H1 (cell line): ENCODE measurements at regions not wholly inside any gene's neighbourhood (a gene's known extent, or its start where the extent isn't known, plus 50 kb on each side); places are given as distances from the start of the nearest gene placed in this dataset.

ENCODE experiments used
- CTCF ChIA-PET: fragments of 300-600 bp; sonication (Branson Sonifier 250); formaldehyde crosslinking; loops from one replicate; lab custom pipeline; 2021; ENCODE audit not compliant: partially characterized antibody; lab: Charles Lee
- POLR2A ChIA-PET: fragments of 300-600 bp; sonication (Branson Sonifier 250); formaldehyde crosslinking; loops from one replicate; lab custom pipeline; 2021; ENCODE audit warnings: inconsistent platforms; ENCODE audit not compliant: partially characterized antibody; lab: Charles Lee
- DNase-seq, 2 experiments: peaks; one replicate each; pipeline versions ENCODE4 v3.0.0 to v3.0.0-alpha.2; 2010 to 2022; ENCODE audit warnings: low spot score in 2 of 2, low read depth in 1 of 2, mixed read lengths in 1 of 2
- FAIRE-seq: peaks from 2 replicates; lab custom pipeline; 2011; peaks lifted over from hg19 to GRCh38; lab: Jason Lieb, UNC
- H2AFZ ChIP-seq: 2 replicates; pipeline ENCODE4 v1.8.1; 2012; ENCODE audit warnings: low read length, inconsistent platforms
- H2AK5ac ChIP-seq: 2 replicates; pipeline ENCODE4 v1.6.1; 2013; ENCODE audit warnings: low read depth, low read length
- H2BK120ac ChIP-seq: replicated peaks from 2 replicates; pipeline ENCODE3; 2013; ENCODE audit warnings: low read depth, low read length, inconsistent platforms
- H2BK12ac ChIP-seq: 2 replicates; pipeline ENCODE4 v1.6.1; 2013; ENCODE audit warnings: low read depth, low read length
- H2BK15ac ChIP-seq: 2 replicates; pipeline ENCODE4 v1.6.1; 2013; ENCODE audit warnings: low read length
- H2BK20ac ChIP-seq: 2 replicates; pipeline ENCODE4 v1.6.1; 2013; ENCODE audit warnings: low read length
- H2BK5ac ChIP-seq: 2 replicates; pipeline ENCODE4 v1.6.1; 2013; ENCODE audit warnings: low read depth, low read length
- H3K14ac ChIP-seq: 2 replicates; pipeline ENCODE4 v1.6.1; 2013; ENCODE audit warnings: inconsistent platforms; ENCODE audit not compliant: insufficient read length
- H3K18ac ChIP-seq: 2 replicates; pipeline ENCODE4 v1.6.1; 2013; ENCODE audit warnings: low read length; ENCODE audit errors: extremely low read depth
- H3K23ac ChIP-seq: 2 replicates; pipeline ENCODE4 v1.6.1; 2013; ENCODE audit warnings: inconsistent platforms; ENCODE audit not compliant: insufficient read length
- H3K23me2 ChIP-seq: 2 replicates; pipeline ENCODE4 v1.6.1; 2013; ENCODE audit warnings: low read depth, low read length
- H3K27ac ChIP-seq: 2 replicates; pipeline ENCODE4 v1.6.1; 2011; ENCODE audit warnings: low read depth, low read length, inconsistent platforms
- H3K27me3 ChIP-seq, 4 experiments: replicated peaks in 1 of 4; 1 replicate in 1 of 4; 2 replicates in 3 of 4; pipeline versions ENCODE4 v1.6.1 to v1.8.1; 2011 to 2013; ENCODE audit warnings: low read length in 3 of 4, mild to moderate bottlenecking in 3 of 4, inconsistent platforms in 2 of 4, mixed read lengths in 2 of 4, moderate library complexity in 1 of 4; ENCODE audit not compliant: control insufficient read depth in 3 of 4, insufficient read depth in 3 of 4; ENCODE audit errors: extremely low read depth in 1 of 4
- H3K36me3 ChIP-seq, 4 experiments: 2 replicates each; pipeline versions ENCODE4 v1.6.1 to v1.8.1; 2011 to 2013; ENCODE audit warnings: mild to moderate bottlenecking in 4 of 4, low read length in 3 of 4, moderate library complexity in 2 of 4, control low read depth in 1 of 4, inconsistent platforms in 1 of 4; ENCODE audit not compliant: insufficient read depth in 4 of 4, control insufficient read depth in 2 of 4
- H3K4ac ChIP-seq: replicated peaks from 2 replicates; pipeline ENCODE3; 2013; ENCODE audit warnings: low read length, low read depth, mixed read lengths, inconsistent platforms; ENCODE audit not compliant: insufficient read length
- H3K4me1 ChIP-seq, 4 experiments: replicated peaks in 1 of 4; 1 replicate in 1 of 4; 2 replicates in 3 of 4; pipeline versions ENCODE4 v1.6.1 to v1.8.1; 2011 to 2013; ENCODE audit warnings: low read length in 3 of 4, inconsistent platforms in 2 of 4, mixed read lengths in 1 of 4; ENCODE audit not compliant: insufficient read depth in 4 of 4, control insufficient read depth in 3 of 4
- H3K4me2 ChIP-seq, 2 experiments: 2 replicates each; pipeline versions ENCODE4 v1.6.1 to v1.8.1; 2011 to 2013; ENCODE audit warnings: low read depth in 2 of 2, low read length in 2 of 2, control low read depth in 1 of 2, inconsistent platforms in 1 of 2, mild to moderate bottlenecking in 1 of 2; ENCODE audit not compliant: insufficient read depth in 1 of 2
- H3K4me3 ChIP-seq, 4 experiments: fragments of 200-600, 300-600 bp in 1 of 4; sonication (generic), shearing (Covaris generic), sonication (Bioruptor Twin) in 1 of 4; 2 replicates each; pipeline versions ENCODE4 v1.5.1 to v1.8.1; 2011 to 2016; ENCODE audit warnings: low read length in 4 of 4, low read depth in 3 of 4, control low read depth in 2 of 4, inconsistent platforms in 2 of 4, mild to moderate bottlenecking in 2 of 4, mixed read lengths in 1 of 4, moderate library complexity in 1 of 4; ENCODE audit not compliant: insufficient read depth in 2 of 4; ENCODE audit errors: extremely low read depth in 1 of 4
- H3K56ac ChIP-seq: replicated peaks from 2 replicates; pipeline ENCODE3; 2013; ENCODE audit warnings: low read depth, mild to moderate bottlenecking, mixed read lengths, low read length, inconsistent platforms; ENCODE audit not compliant: insufficient read length
- H3K79me1 ChIP-seq: 2 replicates; pipeline ENCODE4 v1.6.1; 2013; ENCODE audit warnings: low read depth, low read length, control low read depth
- H3K79me2 ChIP-seq, 2 experiments: 2 replicates each; pipeline versions ENCODE4 v1.6.1 to v1.8.1; 2012 to 2013; ENCODE audit warnings: low read length in 2 of 2, mild to moderate bottlenecking in 2 of 2, inconsistent platforms in 1 of 2; ENCODE audit not compliant: insufficient read depth in 2 of 2, control insufficient read depth in 1 of 2
- H3K9ac ChIP-seq, 4 experiments: replicated peaks in 1 of 4; 1 replicate in 1 of 4; 2 replicates in 3 of 4; pipeline versions ENCODE4 v1.6.1 to v1.8.1; 2011 to 2013; ENCODE audit warnings: low read depth in 3 of 4, low read length in 3 of 4, control low read depth in 2 of 4, mild to moderate bottlenecking in 2 of 4, moderate library complexity in 2 of 4, inconsistent platforms in 1 of 4; ENCODE audit errors: extremely low read depth in 1 of 4
- H3K9me3 ChIP-seq, 2 experiments: 2 replicates each; pipeline versions ENCODE4 v1.6.1 to v1.8.1; 2012 to 2013; ENCODE audit warnings: mild to moderate bottlenecking in 2 of 2, moderate library complexity in 2 of 2, control low read depth in 1 of 2, inconsistent platforms in 1 of 2, low read depth in 1 of 2, low read length in 1 of 2, mixed read lengths in 1 of 2; ENCODE audit not compliant: insufficient read depth in 2 of 2
- H4K20me1 ChIP-seq, 2 experiments: replicated peaks in 1 of 2; 2 replicates each; pipeline versions ENCODE3 to v1.8.1; 2011 to 2013; ENCODE audit warnings: inconsistent platforms in 2 of 2, low read length in 2 of 2, mild to moderate bottlenecking in 1 of 2; ENCODE audit not compliant: insufficient read depth in 2 of 2, control insufficient read depth in 1 of 2
- H4K5ac ChIP-seq: 2 replicates; pipeline ENCODE4 v1.6.1; 2013; ENCODE audit warnings: low read length, low read depth, mixed read lengths, inconsistent platforms; ENCODE audit not compliant: insufficient read length
- H4K8ac ChIP-seq: 2 replicates; pipeline ENCODE4 v1.8.0; 2013; ENCODE audit warnings: mild to moderate bottlenecking, moderate library complexity, low read length, inconsistent platforms; ENCODE audit not compliant: insufficient read depth; ENCODE audit errors: extremely low read depth
- H4K91ac ChIP-seq: replicated peaks from 2 replicates; pipeline ENCODE3; 2013; ENCODE audit warnings: low read length, mixed read lengths, inconsistent platforms; ENCODE audit not compliant: insufficient read length
- EGR1 ChIP-seq: IDR thresholded peaks from 2 replicates; pipeline ENCODE4 v1.6.1; 2011; ENCODE audit warnings: low read depth, low read length, borderline replicate concordance
- GABPA ChIP-seq: IDR thresholded peaks from 2 replicates; pipeline ENCODE4 v1.6.1; 2011; ENCODE audit warnings: mild to moderate bottlenecking, low read length, moderate library complexity, borderline replicate concordance; ENCODE audit not compliant: insufficient read depth
- RXRA ChIP-seq: IDR thresholded peaks from 2 replicates; pipeline ENCODE4 v1.6.1; 2011; ENCODE audit warnings: low read depth, mild to moderate bottlenecking, low read length, moderate library complexity; ENCODE audit not compliant: insufficient read depth
- WGBS, 2 experiments: shearing (Covaris generic) in 1 of 2; methylation state at CpG; one replicate each; pipeline versions ENCODE4 v1.1.6 to v1.1.7; 2013 to 2015; ENCODE audit warnings: low lambda C conversion rate in 2 of 2, mixed read lengths in 2 of 2, inconsistent platforms in 1 of 2, low coverage in 1 of 2, missing lambda C conversion rate in 1 of 2; ENCODE audit not compliant: insufficient replicate concordance in 2 of 2, insufficient coverage in 1 of 2, insufficient read length in 1 of 2; ENCODE audit errors: extremely low coverage in 1 of 2, missing lambda C conversion rate in 1 of 2; 5-methylcytosine and 5-hydroxymethylcytosine counted together

- no peak overlapping the region for H3K27ac ChIP-seq
- no peak for DNase-seq
- no peak for FAIRE-seq
- no peaks in the 10 kb centered on the region for H4K20me1 ChIP-seq
- no peak overlapping the region for H4K91ac ChIP-seq
- no peak overlapping the region for H3K4me2 ChIP-seq
- H3K23me2 ChIP-seq = no peaks in the 10 kb centered on the region
- H3K9me3 ChIP-seq = no peaks in the 10 kb centered on the region
- H3K4me1 ChIP-seq = no peaks in the 10 kb centered on the region; a peak in 1 of 7 replicates
- no peak overlapping the region for H2BK120ac ChIP-seq
- ChIA-PET CTCF (interaction anchor here (1.3 kb wide), 1 partner anchor 280 kb away, joined by 3 read pairs; no protein-coding TSS in a partner anchor), POLR2A (no interaction called here)
- no peak overlapping the region for H2BK5ac ChIP-seq
- H3K18ac ChIP-seq = no peak overlapping the region
- whole genome bisulfite sequencing, 2 experiments = 69% methylated on average over 6 of the region's 6 CpGs; no CpG with 5 or more reads in 1 of the 2 experiments
- H2AFZ ChIP-seq = no peak overlapping the region
- H3K4me3 ChIP-seq = no peak overlapping the region
- no peaks in the 10 kb centered on the region for H3K79me1 ChIP-seq
- no peak overlapping the region for H2BK20ac ChIP-seq
- no peak overlapping the region for H3K14ac ChIP-seq
- no peak overlapping the region for H2BK15ac ChIP-seq
- H2BK12ac ChIP-seq = no peak overlapping the region
- no peak overlapping the region for H4K8ac ChIP-seq
- no peak overlapping the region for H4K5ac ChIP-seq
- H3K79me2 ChIP-seq = no peaks in the 10 kb centered on the region
- no peak overlapping the region for H2AK5ac ChIP-seq
- no peak overlapping the region for H3K56ac ChIP-seq
- no peak overlapping the region for H3K23ac ChIP-seq
- no peak overlapping the region for H3K9ac ChIP-seq
- no peaks in the 10 kb centered on the region for H3K27me3 ChIP-seq
- no peak overlapping the region for H3K4ac ChIP-seq
- no peaks in the 10 kb centered on the region for H3K36me3 ChIP-seq
- TF ChIP-seq GABPA (no peak), EGR1 (no peak), RXRA (no peak)
Measured at GRCh38 chr13:34883396-34883795, 58.7 kb upstream of the NBEA start.
